ENCODE measurements at regions not wholly inside any gene's neighbourhood (a gene's known extent, or its start where the extent isn't known, plus 50 kb on each side); places are given as distances from the start of the nearest gene placed in this dataset.
"Not testable (repeated sequence)": the region's sequence is repeated elsewhere in the genome, so short reads cannot be mapped to it uniquely, and the experiment has no call there.

DNA sequence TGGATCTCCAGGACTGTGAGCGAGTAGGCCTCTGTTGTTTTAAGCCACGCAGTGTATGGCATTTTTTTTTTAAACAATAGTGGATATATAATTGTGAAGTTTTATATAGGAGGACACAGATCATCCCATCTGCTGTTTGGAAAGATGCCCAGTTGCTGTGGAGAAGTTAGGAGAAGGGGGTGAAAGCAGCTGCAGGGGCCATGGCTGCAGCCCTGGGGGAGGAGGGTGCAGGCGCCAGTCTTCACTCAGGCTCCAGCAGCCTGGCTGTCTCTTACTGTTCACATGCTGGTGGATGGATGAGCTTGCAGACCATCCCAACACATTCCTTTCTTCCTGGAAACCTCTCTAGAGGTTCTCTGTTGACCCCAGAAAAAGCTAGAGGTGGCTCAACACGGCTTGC, 242.3 kb downstream of the TEX29 start:
- no peak for DNase-seq

- DNase-seq: no peak
Observed at GRCh38 chr13:111564606-111565005, 244.2 kb downstream of the TEX29 start.

- no peak for DNase-seq
Observed at GRCh38 chr13:111565400-111565799, 245.0 kb downstream of the TEX29 start.

DNA sequence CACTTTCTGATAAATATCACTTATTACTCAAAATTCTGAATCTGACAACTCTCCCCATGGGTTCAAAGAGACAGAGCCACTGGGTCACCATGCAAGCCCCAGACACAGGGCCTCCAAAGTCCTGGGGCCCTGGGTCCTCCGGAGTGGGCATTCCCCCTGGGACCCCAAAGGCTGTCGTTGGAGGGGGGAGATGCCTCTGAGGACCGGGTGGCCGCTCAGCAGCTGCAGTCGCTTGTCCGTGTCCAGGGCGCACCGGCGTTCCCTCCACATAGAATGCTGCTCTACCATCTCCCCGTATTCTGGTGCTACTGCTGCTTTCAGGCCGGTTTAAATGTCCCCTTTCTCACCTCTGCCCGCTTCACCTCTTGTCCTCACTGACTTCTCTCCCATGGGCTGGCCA, 246.1 kb downstream of the TEX29 start:
- no peak for DNase-seq

DNA sequence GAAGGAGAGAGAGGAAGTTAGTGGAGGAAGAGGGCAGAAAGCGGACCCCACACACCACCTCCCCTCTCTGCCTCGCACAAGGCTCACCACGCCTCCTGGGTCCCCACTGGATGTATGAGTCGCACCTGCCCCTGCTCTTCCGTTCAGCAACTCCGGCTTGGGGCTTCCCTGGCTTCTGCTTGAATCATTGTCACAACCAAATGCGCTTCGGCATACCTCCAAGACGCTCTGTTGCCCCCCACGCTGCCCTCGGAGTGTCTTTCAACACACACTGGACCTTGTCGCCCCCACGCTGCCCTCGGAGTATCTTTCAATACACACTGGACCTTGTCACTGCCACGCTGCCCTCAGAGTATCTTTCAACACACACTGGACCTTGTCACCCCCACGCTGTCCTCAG, 247.2 kb downstream of the TEX29 start:
- DNase-seq: no peak

DNA sequence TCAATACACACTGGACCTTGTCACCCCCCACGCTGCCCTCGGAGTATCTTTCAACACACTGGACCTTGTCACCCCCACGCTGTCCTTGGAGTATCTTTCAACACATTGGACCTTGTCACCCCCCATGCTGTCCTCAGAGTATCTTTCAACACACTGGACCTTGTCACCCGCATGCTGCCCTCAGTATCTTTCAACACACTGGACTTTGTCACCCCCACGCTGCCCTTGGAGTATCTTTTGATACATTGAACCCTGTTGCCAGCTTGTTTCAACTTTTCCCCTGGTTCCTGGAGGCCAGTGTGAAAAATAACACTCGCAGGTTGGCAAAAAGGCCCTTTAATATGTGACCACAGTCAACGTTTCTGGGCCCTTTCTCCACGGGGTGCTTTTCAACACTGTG, 247.8 kb downstream of the TEX29 start:
- no peak for DNase-seq

DNA sequence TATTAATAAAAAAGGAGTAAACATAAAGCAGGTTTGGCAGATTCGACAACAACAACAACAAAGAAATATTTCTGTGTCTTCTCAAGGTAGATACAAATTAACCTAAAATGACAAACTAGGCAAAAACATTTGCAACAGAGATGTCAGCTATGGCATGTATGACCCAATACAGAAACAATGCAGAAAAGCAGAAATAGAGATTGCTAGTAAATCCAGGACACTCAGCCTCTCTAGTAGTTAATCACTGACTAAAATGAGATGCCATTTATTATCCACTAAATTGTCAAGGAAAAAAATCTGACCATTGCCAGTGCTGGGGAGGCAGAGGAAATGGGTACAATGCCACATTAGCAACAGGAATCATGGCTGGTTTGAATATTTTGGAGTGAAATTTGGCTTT, 250.5 kb downstream of the TEX29 start:
- no peak for DNase-seq

DNA sequence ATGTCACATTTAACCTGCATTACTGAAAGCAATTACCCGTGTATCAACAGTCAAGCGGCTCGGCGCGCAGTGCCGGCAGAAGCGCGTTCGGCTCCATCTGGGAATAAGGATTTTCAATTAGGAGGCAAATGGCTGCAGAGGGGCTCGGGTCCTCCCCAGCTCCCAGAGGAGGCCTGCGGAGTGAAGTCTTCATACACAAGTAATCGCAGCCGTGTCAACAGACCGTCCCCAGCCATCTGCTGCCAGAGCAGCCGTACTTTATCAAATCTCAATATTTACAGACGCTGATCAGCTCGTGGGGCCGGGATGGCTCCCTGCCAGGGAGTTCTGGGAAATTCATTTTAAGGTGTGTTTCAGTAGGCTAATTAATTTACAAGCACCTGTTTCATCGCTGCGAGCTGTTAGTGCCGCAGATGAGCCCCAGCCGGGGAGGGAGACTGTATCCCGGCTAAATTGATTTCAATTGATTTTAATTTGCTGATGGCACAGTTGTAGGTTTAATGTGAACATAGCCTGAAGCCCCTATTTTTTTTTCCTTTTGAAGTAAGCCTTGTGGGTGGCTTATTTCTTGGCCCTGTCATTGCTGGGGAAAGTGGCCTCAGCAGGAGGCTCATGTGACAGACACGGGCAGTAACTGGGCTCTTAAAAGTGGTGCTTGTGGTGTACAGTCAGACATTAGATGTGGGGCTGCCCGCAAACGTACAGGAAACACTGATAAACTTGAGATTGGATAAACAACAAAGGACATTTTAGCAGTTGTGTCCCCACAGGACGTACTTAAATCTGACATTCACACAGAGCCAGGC, 252.7 kb downstream of the TEX29 start:
- no peak for DNase-seq

GRCh38 chr13:111573801-111574200, 253.4 kb downstream of the TEX29 start:
- DNase-seq: no peak

GRCh38 chr13:111575276-111575675, 254.8 kb downstream of the TEX29 start:
- DNase-seq: no peak

DNA sequence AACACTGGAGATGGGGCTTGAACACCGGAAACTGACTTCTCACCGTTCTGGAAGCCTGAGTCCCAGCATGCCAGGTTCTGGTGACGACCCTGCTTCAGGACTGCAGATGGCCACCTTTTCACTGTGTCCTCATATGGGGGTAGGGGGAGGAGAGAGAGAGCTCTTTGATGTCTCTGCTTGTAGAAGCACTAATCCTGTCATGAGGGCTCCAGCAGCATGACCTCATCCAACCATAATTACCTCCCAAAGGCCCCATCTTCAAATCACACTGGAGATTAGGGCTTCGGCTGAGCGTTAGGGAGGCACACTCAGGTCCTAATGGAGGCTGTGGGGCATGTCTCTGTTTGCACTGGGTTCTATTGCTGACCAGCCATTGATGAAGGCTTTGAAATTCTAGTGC, 255.3 kb downstream of the TEX29 start:
- DNase-seq: no peak

DNA sequence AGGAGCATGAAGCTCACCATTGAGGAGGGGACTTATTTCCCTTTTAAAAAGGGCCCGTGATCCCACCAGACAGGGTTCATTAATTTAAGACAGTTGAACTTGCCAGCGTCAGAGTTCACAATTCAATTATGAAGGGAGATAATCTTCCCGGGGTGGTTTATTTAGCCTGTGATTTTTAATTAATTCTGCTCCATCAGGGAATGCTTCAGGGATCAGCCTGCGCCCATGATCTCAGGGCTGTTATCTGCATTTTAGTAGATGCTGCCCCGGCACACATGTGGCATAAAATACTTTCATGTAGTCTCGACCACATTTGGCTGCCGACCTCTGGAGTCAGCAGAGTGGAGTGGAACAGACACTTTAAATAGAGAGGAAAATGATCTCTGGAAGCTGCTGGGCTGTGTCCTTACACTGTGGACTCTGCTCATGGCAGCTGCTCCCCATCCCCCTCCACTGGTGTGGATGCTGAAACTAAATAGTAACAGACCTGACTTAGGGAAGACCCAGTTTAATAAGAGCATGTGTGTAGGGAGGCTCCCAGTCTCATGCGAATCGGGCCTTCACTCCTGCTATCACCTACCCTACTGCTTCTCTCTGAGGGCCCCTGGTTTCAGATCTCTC, 256.9 kb downstream of the TEX29 start:
- DNase-seq: no peak

DNA sequence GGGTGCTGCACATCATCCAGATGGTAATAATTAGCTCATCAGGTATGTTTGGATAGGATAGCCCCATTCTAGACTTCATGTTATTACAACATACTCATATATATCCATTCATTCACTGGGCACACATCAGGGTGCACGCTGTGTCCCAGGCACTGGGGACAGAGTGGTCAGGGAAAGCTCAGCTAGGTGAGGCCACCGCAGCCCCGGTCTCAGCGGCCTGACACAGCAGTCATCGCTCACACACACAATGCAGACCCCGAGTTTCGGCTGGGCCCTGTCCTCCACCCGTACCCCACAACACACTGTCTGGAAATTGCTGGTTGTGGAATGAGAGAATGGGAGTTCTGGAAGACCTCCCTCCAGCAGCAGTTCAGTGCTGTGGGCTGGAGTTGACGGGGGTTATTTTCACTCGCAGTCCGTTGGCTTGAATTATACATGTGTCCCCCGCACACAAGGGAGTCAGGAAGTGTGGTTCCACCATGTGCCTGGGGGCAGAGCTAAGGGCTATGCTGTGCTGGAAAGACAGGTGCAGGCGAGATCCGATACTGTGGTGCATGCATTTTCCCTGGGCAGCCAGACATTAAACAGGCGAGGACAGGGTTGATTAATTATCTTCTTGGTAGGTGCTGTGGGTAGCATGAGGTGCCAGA, 257.6 kb downstream of the TEX29 start:
- no peak for DNase-seq

DNA sequence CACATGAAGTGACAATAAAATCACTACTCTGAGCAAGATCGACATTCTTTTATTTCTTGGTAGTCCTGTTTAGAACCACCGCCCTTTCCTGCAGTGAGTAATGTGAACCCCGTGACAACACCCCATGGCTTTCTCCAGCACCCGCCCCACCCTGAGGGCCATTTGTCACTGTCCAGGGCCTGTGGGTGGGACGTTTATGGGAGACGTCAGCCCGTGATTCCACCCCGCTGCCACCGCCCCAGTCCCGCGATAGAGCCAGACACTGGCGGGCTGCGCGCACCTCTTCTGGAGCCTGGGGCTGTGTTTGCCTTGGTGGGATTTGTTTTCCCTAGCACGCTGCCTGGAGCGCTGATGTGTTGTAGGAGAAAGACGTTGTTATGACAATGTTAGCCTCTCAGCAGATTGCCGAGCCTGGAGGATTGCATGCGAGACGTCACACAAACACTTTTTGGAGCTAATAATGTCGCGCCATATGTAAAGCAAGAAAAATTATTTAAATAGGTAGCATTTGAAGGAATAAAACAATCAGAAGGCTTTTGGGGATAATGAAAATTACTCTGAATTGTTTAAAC, 263.7 kb downstream of the TEX29 start:
- DNase-seq: no peak

DNA sequence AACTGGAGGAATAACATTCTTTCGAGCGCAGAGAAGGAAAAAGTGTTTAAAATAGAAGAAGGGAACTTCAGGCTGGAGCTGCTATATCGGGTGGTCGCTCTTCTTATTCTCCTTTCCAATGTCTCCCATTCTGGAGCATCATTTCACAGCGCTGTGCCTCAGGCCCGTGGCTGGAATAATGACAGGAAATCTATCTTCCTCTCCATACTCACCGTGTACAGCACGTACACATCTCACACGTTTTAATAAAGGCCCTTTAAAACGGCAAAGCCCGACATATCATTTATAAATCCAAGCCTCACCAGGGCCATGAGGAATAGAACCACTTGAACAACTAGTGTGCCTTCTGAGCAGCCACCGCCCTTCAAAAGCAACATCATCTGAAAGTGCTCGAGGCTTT, 264.4 kb downstream of the TEX29 start:
- no peak for DNase-seq

GRCh38 chr13:111586291-111586690, 265.8 kb downstream of the TEX29 start:
- no peak for DNase-seq

DNA sequence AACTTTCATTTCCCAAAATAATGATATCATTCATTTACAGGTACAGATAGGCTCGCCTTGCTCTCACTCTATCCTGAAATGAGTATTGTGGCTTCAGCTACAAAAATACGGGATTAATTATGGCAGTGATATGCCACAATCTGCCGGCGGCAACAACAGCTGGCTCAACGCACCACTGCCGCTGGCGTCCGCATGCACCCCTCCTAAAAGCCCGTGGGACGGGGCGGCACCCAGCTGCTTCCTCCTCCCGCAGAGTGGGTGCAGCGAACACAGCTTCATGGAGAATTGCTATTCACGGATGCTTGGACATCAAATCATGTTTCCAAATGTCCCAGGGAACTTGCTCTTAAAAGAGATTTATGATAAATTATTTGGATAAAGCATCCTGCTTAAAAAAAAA, 266.8 kb downstream of the TEX29 start:
- DNase-seq: no peak

DNA sequence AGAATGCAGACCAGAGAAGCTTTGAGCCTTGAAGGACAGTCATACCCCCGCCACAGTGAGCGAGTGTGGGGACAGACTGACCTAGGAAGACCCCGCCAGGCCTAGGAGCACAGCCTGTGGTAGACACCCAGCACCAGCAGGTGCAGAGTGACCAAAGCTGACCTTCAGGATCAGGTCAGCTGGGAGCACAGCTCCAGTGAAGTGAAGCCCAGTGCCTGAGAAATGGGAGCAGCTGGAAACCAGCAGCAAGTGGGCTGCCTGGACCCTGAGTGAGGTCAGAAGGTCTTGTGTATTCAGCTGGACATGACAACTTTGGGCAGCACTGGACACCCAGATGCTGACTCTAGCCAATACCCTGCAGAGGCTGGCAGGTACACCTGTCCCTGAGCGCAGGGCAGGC, 268.9 kb downstream of the TEX29 start:
- DNase-seq: no peak

DNA sequence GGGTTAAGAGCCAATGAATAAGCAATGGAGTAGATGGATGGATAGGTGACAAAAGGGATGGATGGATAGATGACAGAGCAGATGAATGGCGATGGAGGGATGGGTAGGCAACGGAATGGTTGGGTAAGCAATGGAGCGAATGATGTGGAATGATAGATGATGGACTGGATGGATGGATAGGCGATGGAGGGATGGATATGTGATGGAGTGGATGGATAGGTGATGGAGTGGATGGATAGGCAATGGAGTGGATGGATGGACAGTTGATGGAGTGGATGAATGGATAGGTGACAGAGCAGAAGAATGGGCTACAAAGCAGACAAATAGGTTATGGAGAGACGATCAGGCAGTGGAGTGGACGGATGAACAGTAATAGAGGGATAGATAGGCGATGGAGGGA, 269.6 kb downstream of the TEX29 start:
- DNase-seq: no peak

- DNase-seq: no peak
Observed at GRCh38 chr13:111590796-111591195, 270.4 kb downstream of the TEX29 start.

DNA sequence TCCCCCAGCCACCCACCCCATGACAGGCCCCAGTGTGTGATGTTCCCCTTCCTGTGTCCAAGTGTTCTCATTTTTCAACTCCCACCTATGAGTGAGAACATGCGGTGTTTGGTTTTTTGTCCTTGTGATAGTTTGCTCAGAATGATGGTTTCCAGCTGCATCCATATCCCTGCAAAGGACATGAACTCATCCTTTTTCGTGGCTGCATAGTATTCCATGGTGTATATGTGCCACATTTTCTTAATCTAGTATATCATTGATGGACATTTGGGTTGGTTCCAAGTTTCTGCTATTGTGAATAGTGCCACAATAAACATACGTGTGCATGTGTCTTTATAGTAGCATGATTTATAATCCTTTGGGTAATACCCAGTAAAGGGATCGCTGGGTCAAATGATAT, 273.0 kb downstream of the TEX29 start:
- not testable (repeated sequence) for DNase-seq

GRCh38 chr13:111594606-111595005, 274.2 kb downstream of the TEX29 start:
- no peak for DNase-seq

DNA sequence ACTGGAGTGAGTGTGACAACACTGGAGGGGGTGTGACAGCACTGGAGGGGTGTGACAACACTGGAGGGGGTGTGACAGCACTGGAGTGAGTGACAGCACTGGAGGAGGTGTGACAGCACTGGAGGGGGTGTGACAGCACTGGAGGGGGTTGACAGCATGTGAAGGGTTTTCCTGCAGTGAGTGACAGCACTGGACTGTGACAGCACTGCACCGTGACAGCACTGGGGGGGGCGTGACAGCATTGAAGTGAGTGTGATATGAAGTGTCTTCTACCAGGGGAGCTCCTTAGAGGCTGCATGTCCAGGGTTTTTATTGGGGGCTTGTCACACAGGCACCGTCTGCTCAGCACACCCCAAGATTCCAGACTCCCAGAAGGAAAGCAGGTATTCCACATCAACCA, 274.8 kb downstream of the TEX29 start:
- no peak for DNase-seq

GRCh38 chr13:111595791-111596190, 275.3 kb downstream of the TEX29 start:
- DNase-seq: no peak
